GM12878 (cell line): ENCODE measurements at regions not wholly inside any gene's neighbourhood (a gene's known extent, or its start where the extent isn't known, plus 50 kb on each side); places are given as distances from the start of the nearest gene placed in this dataset.

ENCODE experiments used
- EGR1 ChIP-seq, 2 experiments: IDR thresholded peaks; 1 replicate in 1 of 2; 2 replicates in 1 of 2; pipeline ENCODE4 v1.6.1; 2011 to 2012; ENCODE audit warnings: low read depth in 2 of 2, low read length in 2 of 2, borderline replicate concordance in 1 of 2, mild to moderate bottlenecking in 1 of 2, moderate library complexity in 1 of 2
- HDAC6 ChIP-seq: fragments of 200-600 bp; sonication (generic); IDR thresholded peaks from one replicate; pipeline ENCODE4 v1.8.0; 2017; ENCODE audit warnings: antibody characterized with exemption; ENCODE audit not compliant: unreplicated experiment
- HDGF ChIP-seq: fragments of 450-650 bp; IDR thresholded peaks from 2 replicates; pipeline ENCODE4 v1.6.1; 2016; ENCODE audit warnings: antibody characterized with exemption
- MEF2B ChIP-seq: fragments of 450-650 bp; IDR thresholded peaks from 2 replicates; pipeline ENCODE4 v1.6.1; 2018; ENCODE audit warnings: mild to moderate bottlenecking, moderate library complexity; ENCODE audit not compliant: partially characterized antibody, poor library complexity, severe bottlenecking
- POLR2A ChIP-seq: IDR thresholded peaks from 2 replicates; pipeline ENCODE4 v1.6.1; 2011; ENCODE audit warnings: low read depth, mild to moderate bottlenecking, low read length
- RAD21 ChIP-seq: IDR thresholded peaks from 2 replicates; pipeline ENCODE4 v1.6.1; 2011; ENCODE audit warnings: mild to moderate bottlenecking, low read depth, low read length, moderate library complexity; ENCODE audit not compliant: insufficient read depth
- RCOR1 ChIP-seq: conservative IDR thresholded peaks from 2 replicates; pipeline ENCODE4 v1.6.1; 2012; ENCODE audit warnings: low read depth, low read length, improper control_type of control experiment
- TF ChIP-seq, protein P1 (sequence below): fragments of 450-650 bp; IDR thresholded peaks from 2 replicates; pipeline ENCODE4 v1.6.1; 2017; ENCODE audit warnings: mild to moderate bottlenecking
- TF ChIP-seq, protein P2 (sequence below): IDR thresholded peaks from 2 replicates; pipeline ENCODE4 v1.6.1; 2012; ENCODE audit warnings: low read length, inconsistent platforms

DNA sequence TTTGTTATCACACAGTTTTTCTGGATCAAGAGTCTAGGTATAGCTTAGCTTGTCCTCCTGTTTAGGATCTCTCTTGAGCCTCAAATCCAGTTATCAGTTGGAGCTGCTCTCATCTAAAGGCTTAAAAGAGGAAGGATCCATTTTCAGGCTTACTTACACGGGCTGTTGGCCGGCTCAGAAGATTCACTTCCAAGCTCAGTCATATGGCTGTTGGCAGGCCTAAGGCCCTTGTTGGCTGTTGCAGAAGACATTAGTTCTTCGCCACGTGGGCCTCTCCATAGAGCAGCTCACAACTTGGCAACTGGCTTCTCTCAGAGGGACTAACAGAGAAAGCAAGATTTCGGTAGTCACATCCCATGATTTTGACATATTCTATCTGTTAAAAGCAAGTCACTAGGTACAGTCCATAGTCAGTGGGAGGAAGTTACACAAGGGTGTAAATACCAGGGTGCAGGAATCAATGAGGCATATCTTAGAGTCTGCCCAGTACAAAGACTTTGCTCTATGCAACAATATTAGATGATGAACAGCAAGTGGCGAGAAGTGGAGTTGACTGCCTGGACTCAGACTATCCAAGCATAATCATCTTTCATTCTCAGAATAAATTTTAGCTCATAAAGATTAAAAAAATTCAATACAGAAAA, 280.1 kb upstream of the MBL2 start:
- TF ChIP-seq MEF2B (no peak), HDAC6 (no peak), EGR1 (IDR thresholded peaks at IDR 0.05; ENCODE audit: borderline replicate concordance in 1 of 2, low read depth in 2 of 2, low read length in 2 of 2) (no peak), POLR2A (no peak), RCOR1 (no peak), HDGF (no peak), RAD21 (no peak)
- TF ChIP-seq, protein P1, sequence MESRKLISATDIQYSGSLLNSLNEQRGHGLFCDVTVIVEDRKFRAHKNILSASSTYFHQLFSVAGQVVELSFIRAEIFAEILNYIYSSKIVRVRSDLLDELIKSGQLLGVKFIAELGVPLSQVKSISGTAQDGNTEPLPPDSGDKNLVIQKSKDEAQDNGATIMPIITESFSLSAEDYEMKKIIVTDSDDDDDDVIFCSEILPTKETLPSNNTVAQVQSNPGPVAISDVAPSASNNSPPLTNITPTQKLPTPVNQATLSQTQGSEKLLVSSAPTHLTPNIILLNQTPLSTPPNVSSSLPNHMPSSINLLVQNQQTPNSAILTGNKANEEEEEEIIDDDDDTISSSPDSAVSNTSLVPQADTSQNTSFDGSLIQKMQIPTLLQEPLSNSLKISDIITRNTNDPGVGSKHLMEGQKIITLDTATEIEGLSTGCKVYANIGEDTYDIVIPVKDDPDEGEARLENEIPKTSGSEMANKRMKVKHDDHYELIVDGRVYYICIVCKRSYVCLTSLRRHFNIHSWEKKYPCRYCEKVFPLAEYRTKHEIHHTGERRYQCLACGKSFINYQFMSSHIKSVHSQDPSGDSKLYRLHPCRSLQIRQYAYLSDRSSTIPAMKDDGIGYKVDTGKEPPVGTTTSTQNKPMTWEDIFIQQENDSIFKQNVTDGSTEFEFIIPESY, result no peak
- TF ChIP-seq, protein P2, sequence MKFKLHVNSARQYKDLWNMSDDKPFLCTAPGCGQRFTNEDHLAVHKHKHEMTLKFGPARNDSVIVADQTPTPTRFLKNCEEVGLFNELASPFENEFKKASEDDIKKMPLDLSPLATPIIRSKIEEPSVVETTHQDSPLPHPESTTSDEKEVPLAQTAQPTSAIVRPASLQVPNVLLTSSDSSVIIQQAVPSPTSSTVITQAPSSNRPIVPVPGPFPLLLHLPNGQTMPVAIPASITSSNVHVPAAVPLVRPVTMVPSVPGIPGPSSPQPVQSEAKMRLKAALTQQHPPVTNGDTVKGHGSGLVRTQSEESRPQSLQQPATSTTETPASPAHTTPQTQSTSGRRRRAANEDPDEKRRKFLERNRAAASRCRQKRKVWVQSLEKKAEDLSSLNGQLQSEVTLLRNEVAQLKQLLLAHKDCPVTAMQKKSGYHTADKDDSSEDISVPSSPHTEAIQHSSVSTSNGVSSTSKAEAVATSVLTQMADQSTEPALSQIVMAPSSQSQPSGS, result no peak
